HepG2 (cell line): ENCODE measurements at regions not wholly inside any gene's neighbourhood (a gene's known extent, or its start where the extent isn't known, plus 50 kb on each side); places are given as distances from the start of the nearest gene placed in this dataset.
A peak's percentile ranks its signal among the peaks of the same experiment; 100 is the strongest.

Source experiments
- E2F5 ChIP-seq: sonication (generic); formaldehyde crosslinking; conservative IDR thresholded peaks from 2 replicates; pipeline ENCODE4 v1.4.0; 2020; ENCODE audit warnings: missing genetic modification reagents
- GMEB2 ChIP-seq: IDR thresholded peaks from 2 replicates; pipeline ENCODE4 v1.6.1; 2016; ENCODE audit warnings: missing biosample characterization, missing genetic modification reagents, low read depth
- HIC2 ChIP-seq: sonication (generic); formaldehyde crosslinking; IDR thresholded peaks from 2 replicates; pipeline ENCODE4 v1.9.0; 2022; ENCODE audit warnings: low read depth, missing genetic modification reagents
- LBX2 ChIP-seq: sonication (generic); formaldehyde crosslinking; IDR thresholded peaks from 2 replicates; pipeline ENCODE4 v1.5.0; 2020; ENCODE audit warnings: missing genetic modification reagents, mild to moderate bottlenecking, borderline replicate concordance
- MAZ ChIP-seq, 2 experiments: sonication (generic) in 1 of 2; formaldehyde crosslinking in 1 of 2; IDR thresholded peaks; 2 replicates each; pipeline versions ENCODE4 v1.5.0 to v1.6.1; 2012 to 2020; ENCODE audit warnings: low read depth in 2 of 2, mild to moderate bottlenecking in 2 of 2, borderline replicate concordance in 1 of 2, improper control_type of control experiment in 1 of 2, low read length in 1 of 2, missing genetic modification reagents in 1 of 2, moderate library complexity in 1 of 2
- MTERF4 ChIP-seq: sonication (generic); formaldehyde crosslinking; IDR thresholded peaks from 2 replicates; pipeline ENCODE4 v1.8.0; 2023; ENCODE audit warnings: mild to moderate bottlenecking, missing genetic modification reagents
- MYPOP ChIP-seq: sonication (generic); formaldehyde crosslinking; IDR thresholded peaks from 2 replicates; pipeline ENCODE4 v1.8.1; 2023; ENCODE audit warnings: mild to moderate bottlenecking, moderate library complexity, missing genetic modification reagents
- NFE2L1 ChIP-seq: sonication (generic); formaldehyde crosslinking; IDR thresholded peaks from 2 replicates; pipeline ENCODE4 v1.4.0; 2020; ENCODE audit warnings: missing genetic modification reagents, mild to moderate bottlenecking, borderline replicate concordance
- PHF5A ChIP-seq: IDR thresholded peaks from one replicate; pipeline ENCODE4 v1.6.1; 2018; ENCODE audit warnings: low read depth, missing genetic modification reagents; ENCODE audit not compliant: unreplicated experiment
- RBFOX2 ChIP-seq: fragments of 200-400 bp; formaldehyde crosslinking; IDR thresholded peaks from 2 replicates; pipeline ENCODE4 v1.6.1; 2017; ENCODE audit warnings: low read depth, mild to moderate bottlenecking, low read length
- RXRA ChIP-seq: sonication (generic); formaldehyde crosslinking; IDR thresholded peaks from 2 replicates; pipeline ENCODE4 v1.5.1; 2020; ENCODE audit warnings: missing genetic modification reagents
- TAF1 ChIP-seq: sonication (generic); formaldehyde crosslinking; IDR thresholded peaks from 2 replicates; pipeline ENCODE4 v1.4.0; 2020; ENCODE audit warnings: missing genetic modification reagents
- TMF1 ChIP-seq: sonication (generic); formaldehyde crosslinking; IDR thresholded peaks from 2 replicates; pipeline ENCODE4 v1.8.1; 2022; ENCODE audit warnings: low read depth, missing genetic modification reagents
- TP53 ChIP-seq: sonication (generic); formaldehyde crosslinking; conservative IDR thresholded peaks from 2 replicates; pipeline ENCODE4 v1.4.0; 2020; ENCODE audit warnings: missing genetic modification reagents
- ZBTB20 ChIP-seq: sonication (generic); formaldehyde crosslinking; IDR thresholded peaks from 2 replicates; pipeline ENCODE4 v1.8.1; 2023; ENCODE audit warnings: missing genetic modification reagents, low read depth, mild to moderate bottlenecking, borderline replicate concordance
- ZFX ChIP-seq: sonication (generic); formaldehyde crosslinking; IDR thresholded peaks from 2 replicates; pipeline ENCODE4 v1.4.0; 2020; ENCODE audit warnings: mild to moderate bottlenecking, low read depth, missing genetic modification reagents, moderate library complexity
- ZKSCAN8 ChIP-seq: IDR thresholded peaks from 2 replicates; pipeline ENCODE4 v1.6.1; 2016; ENCODE audit warnings: borderline replicate concordance, missing genetic modification reagents, missing compliant biosample characterization
- ZNF3 ChIP-seq: IDR thresholded peaks from 2 replicates; pipeline ENCODE4 v1.7.0; 2017; ENCODE audit warnings: inconsistent platforms
- ZNF460 ChIP-seq: sonication (generic); formaldehyde crosslinking; IDR thresholded peaks from 2 replicates; pipeline ENCODE4 v1.5.1; 2020; ENCODE audit warnings: missing genetic modification reagents, mild to moderate bottlenecking, borderline replicate concordance
- ZNF570 ChIP-seq: sonication (generic); formaldehyde crosslinking; IDR thresholded peaks from 2 replicates; pipeline ENCODE4 v1.4.0; 2020; ENCODE audit warnings: mild to moderate bottlenecking, missing genetic modification reagents, borderline replicate concordance
- ZNF619 ChIP-seq: sonication (generic); formaldehyde crosslinking; IDR thresholded peaks from 2 replicates; pipeline ENCODE4 v1.4.0; 2020; ENCODE audit warnings: mild to moderate bottlenecking, missing genetic modification reagents

GRCh38 chr6:3905945-3906845 lies 57.0 kb downstream of the FAM50B start (continued):
- TF ChIP-seq TP53 (CRISPR knock-in tag) (no peak; the same call in 1 of the 2 replicates), ZBTB20 (CRISPR knock-in tag) (peak; percentile 86; the same call in 1 of the 2 replicates), TAF1 (CRISPR knock-in tag) (peak; percentile 29), RBFOX2 (peak; percentile 63), RXRA (CRISPR knock-in tag) (peak; percentile 92), TMF1 (CRISPR knock-in tag) (peak; percentile 77; the same call in 1 of the 2 replicates), ZNF460 (CRISPR knock-in tag) (no peak), LBX2 (CRISPR knock-in tag) (no peak), PHF5A (CRISPR knock-in tag) (no peak), MYPOP (CRISPR knock-in tag) (peak; percentile 91), ZNF619 (peak; percentile 85; the same call in 1 of the 2 replicates), MAZ (IDR thresholded peaks at IDR 0.05; ENCODE audit: borderline replicate concordance, low read depth, low read length) (peak; percentile 60; the same call in 1 of the 2 replicates), MAZ (CRISPR knock-in tag; IDR thresholded peaks at IDR 0.05; ENCODE audit: low read depth) (peak; percentile 87), HIC2 (CRISPR knock-in tag) (peak; percentile 92), GMEB2 (CRISPR knock-in tag) (no peak), ZNF570 (peak; percentile 23; the same call in 1 of the 2 replicates), ZNF3 (CRISPR knock-in tag) (no peak; the same call in 1 of the 2 replicates), MTERF4 (peak; percentile 72), E2F5 (CRISPR knock-in tag) (no peak), ZKSCAN8 (CRISPR knock-in tag) (0 out of 2 replicates have a peak, but pooled peaks have one; percentile 65), ZFX (CRISPR knock-in tag) (peak; percentile 89), NFE2L1 (no peak)
